T-helper 1 cell (primary cell): ENCODE measurements at regions not wholly inside any gene's neighbourhood (a gene's known extent, or its start where the extent isn't known, plus 50 kb on each side); places are given as distances from the start of the nearest gene placed in this dataset.

Experiments
- DNase-seq, 5 donors: peaks; one replicate each; pipeline ENCODE4 v3.0.0-alpha.2; 2012 to 2020

GRCh38 chr6:166009385-166010031 is 158.1 kb downstream of the TBXT start:
- no peak for DNase-seq

DNA sequence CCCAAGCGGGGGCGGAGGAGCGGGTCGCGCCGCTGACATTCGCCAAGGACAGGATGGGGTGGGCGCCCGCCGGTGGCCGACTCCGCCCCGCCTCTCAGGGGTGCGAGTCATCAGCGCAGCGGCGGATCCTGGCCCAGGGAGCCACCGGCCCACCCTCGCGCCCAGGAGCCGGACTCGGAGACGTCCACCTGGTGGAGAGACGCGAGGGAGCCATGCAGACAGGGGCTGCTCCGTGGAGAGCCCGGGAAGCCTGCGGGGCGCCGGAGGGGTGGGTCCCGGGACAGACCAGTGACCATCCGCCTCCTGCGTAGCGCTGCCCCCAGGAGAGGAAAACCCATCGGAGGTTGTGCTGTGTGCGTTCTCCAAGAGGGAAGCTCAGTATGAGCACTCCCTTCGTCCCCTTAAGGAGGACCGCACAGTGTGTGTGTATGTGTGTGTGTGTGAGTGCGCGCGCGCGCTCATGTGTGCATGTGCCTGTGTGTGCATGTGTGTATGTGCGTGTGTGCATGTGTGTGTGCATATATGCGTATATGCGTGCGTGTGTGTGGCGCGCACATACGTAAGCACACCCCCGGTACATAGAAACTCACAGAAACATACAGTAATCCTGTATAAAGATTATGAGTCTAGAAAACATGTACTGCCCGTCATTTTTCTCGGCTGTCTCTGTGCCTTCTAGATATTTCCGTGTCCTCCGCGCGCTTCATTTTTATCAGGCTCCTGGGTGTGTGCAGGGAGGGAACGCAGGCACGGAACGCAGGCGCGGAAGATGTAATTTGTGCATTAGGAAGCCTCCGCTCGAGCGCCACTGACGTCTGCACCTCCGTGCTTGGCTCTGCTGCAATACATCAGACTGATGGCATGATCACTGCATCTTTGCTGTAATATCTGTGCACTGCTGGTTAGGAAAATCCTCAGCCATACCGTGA is 158.9 kb downstream of the TBXT start:
- no peak for DNase-seq

DNA sequence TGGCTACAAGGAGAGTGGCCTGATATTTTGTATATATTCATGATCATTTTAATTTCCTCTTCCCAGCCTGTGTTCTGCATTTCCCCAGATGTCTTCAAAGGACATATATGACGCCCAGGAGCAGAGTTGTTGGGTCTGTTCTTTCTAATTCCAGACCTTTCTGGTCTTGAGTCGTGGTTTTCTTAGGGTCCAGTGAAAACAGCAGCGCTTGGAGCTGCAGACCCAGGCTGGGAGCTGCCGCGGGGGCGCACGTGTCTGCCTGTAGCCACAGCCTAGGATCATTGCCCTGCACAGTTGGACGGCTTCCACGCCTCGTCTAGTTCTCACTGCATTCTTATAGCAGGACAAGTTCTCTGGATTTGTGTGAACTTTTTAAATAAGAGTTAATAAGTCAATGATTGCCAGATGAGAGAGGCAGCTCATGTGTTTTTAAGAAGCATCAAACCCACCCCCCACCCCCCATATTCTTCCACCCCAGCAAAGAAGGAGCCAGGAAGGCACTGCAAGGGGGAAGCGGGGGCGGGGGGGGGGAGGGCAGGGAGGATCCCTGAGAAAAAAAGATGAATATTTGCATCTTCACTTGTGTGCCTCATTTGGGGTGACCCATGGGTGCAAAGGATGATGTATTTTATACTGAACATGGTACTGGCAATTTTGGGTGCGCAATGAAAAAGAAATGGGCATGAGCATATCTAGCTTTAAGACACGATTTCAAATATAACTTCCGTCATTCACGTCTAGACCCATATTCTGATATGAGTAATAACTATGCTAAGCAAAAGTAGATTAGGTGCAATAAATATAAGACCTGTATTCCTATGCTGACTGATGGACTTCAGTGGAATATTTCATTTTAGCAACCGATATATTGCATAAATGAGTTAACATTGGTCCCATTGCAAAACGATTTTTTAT is 160.0 kb downstream of the TBXT start:
- no peak for DNase-seq

DNA sequence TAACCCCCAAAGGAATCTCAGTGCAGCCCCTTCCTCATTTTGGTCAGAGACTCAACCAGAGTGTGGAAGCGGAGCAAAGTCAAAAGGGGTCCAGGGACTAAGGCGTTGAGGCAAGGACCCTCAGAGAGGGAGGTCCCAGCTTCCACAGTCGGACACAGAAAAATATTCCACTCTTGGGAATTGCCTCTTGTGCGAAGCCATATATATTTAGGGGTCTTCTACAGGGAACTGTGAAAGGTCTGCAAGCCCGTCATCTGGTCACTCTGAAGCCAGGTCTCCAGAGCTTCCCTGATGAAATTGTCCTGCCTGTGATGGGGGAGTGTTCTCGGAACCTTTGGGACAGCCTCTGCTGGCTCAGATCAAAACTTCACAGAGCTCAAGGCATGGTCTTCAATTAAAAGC is 160.8 kb downstream of the TBXT start:
- DNase-seq, result no peak

DNA sequence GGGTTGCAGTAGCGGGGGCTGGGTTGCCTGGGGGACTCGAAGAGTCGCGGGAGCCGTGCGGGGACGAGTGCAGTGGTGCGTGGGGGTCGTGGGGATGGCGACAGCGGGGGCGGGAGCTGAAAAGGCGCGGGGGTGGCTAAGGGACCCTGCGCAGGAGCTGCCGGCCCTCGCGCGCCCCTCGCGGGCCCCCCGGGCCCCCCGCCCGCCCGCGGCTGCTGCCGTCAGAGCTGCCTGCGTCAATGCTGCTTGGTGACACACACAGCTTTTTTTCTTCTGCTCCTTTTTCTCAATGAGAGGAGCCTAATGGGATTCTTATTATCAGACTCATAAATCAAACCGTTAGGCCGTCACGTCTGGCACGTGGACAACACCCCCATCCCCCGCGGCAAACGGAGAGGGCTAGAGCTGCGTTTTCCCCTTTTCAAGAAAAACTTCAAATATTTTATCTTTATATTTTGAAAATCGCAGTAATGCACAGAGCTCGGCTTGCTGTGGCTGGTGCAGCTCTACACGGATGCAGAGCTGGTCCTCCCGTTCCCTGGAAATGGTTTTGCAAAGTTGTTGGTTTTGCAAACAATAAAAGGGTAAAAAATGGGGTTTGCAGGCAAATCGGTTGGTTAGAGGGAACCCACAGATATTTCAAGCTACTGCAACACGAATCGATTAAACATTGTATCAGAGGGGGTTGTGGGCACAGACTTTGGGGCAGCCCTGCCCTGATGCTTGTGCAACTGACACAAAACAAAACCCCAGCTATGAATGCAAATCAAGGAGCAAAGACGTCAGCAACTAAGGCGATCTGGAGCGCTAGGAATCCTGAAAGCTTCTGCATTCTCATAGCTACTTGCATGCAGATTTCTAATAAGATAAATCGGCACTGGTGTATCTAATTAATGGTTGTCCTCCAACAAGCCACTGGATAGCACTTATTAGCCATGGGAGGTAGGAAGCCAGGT is 161.4 kb downstream of the TBXT start:
- no peak for DNase-seq

DNA sequence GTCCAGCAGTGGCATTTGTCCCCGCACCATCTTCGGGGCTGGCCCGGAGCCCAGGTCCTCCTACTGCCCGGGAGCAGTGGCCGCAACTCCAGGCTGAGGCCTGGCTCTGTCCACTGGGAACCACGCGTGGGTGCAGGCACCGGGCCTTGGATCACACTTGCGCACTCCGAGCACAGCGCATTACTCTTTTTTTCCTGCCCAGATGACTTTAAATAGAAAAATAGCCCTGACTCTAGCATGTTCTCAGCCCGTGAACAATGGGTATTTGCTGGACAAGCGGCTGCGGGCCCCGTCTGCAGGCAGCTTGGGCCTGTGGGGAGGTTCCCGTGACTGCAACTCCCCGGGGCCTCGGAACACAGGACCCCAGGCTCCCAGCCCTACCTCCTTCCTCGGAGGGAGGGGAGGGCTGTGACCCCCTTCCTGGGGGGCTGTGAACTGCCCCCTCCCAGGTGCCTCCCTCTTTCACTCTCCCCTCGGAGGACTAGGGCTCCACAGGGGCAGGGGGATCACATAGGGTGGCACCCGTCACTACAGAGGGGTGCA is 162.2 kb downstream of the TBXT start:
- DNase-seq, result no peak

GRCh38 chr6:166004876-166005275 is 162.8 kb downstream of the TBXT start:
- DNase-seq, result no peak

DNA sequence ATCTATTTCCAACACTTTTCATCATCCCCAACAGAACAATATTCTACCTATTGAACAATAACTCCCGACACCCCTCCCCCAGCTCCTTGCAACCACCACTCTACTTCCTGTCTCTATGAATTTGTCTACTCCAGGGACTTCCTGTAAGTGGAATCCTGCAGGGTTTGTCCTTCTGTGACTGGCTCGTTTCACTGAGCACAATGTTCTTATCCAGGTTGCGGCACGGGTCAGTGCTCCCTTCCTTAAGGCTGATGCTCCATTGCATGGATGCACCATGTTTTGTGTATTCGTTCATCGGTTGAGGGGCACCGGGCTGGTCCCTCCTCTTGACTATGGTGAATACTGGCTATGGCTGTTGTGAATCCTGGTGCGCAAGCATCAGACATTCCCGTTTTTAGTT is 163.2 kb downstream of the TBXT start:
- DNase-seq, result no peak

GRCh38 chr6:166003569-166003968 is 164.1 kb downstream of the TBXT start:
- DNase-seq, result no peak

DNA sequence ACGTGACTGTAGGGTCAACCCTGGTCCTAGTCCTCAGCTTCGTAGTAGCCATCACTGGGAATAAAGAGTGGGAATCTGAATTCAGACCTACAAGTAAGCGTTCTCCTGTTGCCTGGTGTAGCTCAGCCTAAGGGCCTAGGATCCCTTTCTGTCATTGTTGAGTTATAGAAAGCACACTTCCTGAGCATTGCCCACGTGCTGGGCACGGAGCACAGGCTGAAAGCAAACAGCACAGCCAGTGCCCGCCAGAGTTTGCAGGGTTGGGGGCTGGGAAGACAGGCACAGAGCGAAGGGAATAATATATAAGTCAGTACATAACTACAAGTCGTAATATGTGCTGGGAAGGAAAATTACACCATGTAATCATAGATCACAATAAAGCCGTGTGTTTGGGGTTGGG is 166.3 kb downstream of the TBXT start:
- no peak for DNase-seq

DNA sequence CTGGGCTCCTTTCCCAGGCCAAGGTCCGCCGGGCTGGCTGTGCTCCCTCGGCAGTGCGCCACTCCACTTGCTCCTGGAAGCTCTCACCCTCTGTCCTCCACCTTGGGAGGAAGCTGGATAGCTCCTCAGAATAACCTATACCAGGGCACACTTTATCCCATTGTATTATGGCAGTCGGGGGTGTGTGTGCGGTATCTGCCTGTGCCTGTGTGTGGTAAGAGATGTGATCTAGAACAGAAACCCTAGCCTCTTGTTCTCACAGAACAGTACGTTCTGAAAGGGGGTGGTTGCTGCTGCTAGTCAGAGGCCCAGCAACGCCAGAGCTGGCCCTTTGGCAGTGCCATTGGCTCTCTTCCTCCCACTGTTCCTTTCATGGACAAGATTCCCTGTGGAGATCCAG is 168.4 kb downstream of the TBXT start:
- no peak for DNase-seq

DNA sequence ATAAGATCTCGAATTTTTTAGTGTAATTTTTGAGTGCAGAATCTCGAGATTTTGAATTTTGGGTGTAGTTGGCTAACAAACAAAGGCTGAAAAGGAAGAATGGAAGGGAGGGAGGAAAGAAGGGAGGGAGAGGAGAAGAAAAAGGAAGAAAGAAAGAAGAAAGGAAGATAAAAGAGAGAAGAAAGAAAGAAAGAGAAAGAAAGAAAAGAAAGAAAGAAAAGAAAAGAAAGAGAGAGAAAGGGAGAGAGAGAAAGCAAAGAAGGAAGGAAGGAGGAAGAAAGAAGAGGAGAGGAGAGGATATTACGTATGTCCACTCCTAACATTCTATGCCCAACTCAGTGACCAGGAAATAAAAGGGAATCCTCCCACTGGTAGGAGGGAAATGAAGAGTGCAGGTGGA is 169.6 kb downstream of the TBXT start:
- DNase-seq, result no peak

DNA sequence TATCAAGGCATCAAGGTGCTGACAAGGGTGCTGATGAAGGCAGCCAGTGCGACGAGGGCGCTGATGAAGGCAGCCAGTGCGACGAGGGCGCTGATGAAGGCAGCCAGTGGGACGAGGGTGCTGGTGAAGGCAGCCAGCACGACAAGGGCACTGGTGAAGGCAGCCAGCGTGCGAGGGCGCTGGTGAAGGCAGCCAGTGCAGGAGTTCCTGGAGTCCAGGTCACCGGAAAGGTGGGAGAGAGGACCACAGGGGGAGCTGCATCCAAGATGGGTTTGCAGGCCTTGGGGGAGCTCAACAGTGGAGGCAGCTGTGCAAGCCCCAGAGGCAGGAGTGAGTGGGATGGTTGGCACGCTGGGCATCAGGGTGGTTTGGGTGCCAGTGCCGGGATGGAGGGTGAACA is 176.3 kb downstream of the TBXT start:
- no peak for DNase-seq

GRCh38 chr6:165990216-165990615 is 177.4 kb downstream of the TBXT start:
- no peak for DNase-seq

DNA sequence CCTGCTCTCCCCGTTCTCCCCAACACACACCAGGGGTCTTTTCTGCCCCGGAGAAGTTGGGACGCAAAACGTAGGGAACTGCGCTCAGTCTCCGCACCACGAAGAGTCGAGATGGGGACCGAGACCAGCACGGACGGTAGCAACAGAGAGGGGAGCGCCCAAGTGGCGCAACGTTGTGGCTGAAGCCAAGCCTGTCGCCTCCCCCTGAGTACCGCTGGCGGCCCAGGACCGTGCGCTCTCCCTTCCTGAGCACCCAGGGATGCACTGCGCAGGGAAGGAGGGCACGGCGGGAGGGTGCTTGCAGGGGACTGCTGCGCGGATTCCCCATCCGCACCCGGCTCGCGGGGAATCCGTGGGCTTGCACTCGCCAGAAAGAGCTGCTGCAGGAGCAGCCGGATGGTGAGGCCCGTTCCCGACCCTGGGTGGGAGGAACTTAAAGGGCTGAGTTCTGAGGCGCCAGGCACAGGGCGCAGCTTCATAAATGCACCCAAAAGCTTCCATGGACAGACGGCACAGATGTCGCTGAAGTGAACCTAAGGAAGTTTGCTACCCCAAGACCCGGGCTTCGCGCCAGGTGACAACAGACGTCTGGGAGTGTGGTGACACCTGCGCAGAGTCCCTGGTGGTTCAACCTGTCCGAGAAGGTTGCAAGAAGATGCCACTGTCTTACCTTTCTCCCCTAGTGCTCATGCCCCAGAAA is 178.7 kb downstream of the TBXT start:
- no peak for DNase-seq

GRCh38 chr6:165988302-165988756 is 179.3 kb downstream of the TBXT start:
- DNase-seq, result no peak

DNA sequence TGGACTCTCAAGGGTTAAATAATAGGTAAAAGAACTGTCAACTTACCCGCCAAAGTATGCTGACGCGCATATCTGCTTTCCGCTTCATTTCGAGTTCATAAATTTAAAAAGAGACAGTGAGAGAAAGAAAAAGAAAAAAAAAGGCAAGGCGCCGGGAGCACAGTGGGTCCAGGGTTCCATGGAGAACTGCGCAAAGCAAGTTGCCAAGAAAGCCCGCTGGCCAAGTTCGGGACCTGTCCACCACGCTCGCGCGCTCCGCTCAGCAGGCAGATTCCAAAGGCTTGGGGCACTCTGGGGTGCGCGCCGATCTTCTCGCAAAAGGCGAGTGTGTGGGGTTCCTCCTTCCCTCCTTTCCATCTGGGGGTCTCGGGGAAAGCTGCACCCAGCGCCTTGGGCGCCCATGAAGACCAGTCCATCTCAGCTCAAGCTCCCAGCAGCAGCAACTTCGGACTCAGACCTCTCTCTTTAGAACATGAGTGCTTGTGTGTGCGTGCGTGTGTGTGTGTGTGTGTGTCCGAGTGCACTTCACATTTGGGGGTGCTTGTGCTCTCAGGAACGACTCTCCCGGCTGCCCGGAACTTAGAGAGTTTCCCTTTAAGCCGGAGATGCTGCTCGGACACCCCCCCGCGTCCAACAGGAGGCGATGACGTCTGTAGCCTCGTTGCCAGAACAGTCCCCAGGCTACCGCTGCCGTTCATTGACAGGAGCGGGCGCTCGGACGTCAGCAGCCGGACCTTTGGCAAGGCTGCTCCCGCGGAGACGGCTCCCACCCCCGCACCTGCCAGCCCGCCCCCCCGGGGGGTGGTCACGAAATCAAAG is 180.0 kb downstream of the TBXT start:
- DNase-seq, result no peak

DNA sequence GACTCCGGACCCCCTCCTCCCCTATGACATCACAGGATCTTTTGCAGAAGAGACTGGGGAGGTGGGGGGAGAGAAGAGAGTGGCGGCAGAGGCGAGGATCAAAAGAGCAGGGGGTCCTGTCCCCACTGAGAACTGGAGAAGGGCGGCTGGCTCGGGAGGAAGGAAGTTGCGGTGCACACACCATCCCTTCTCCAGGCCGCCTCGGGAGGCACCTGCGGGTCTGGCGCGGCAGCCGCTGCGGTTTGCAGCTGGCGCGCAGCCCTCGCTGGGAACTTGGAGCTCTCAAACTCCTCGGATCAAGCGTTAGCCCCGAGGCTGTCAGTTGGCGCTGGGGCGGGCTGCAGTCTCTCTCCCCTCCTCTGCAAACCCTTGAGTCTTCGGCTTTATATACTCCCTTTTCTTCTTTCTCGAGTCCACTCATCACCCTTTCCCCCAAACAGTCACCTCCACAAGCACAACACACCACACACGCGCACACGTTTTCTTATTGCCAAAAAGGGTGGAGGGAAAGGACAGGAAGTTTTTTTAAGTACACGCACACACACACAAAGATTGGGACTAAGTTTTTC is 180.7 kb downstream of the TBXT start:
- no peak for DNase-seq

DNA sequence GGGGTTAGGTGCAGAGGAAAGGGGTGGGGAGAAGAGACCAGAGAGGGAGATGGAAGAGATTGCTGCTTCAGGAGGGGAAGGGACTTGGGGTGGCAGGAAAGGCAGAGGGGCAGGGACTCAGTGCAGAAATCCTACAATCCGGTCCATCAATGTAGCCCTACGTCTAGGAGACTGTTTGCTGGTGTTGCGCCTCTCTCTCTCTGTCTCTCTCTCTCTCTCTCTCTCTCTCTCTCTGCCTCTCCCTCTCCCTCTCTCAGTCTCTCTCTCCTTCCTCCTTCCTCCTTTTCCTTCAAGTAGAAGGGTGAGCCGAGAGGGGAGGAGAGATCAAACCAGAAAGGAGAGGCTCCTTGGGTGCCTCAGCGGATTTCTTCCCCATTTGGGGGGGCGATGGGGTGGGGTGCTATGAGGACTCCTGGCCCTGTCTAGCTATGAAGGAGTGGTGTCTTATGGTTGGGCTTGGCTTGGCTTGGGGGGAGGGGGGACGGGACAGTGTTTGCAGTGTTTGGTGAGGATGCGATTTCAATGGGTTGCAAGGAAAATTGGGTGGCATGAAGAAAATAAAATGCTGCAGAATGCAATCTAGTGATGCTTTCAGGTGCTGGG is 181.2 kb downstream of the TBXT start:
- no peak for DNase-seq
